ENCODE measurements at regions not wholly inside any gene's neighbourhood (a gene's known extent, or its start where the extent isn't known, plus 50 kb on each side); places are given as distances from the start of the nearest gene placed in this dataset.

GRCh38 chr1:55958498-55958897 is 620.9 kb downstream of the PLPP3 start:
- H3K4me1 ChIP-seq (ENCODE audit: low read length), result no peaks in the 10 kb centered on the region
- H3K4me2 ChIP-seq (ENCODE audit: low read length), result no peak overlapping the region

GRCh38 chr1:55957276-55957675 is 622.1 kb downstream of the PLPP3 start:
- Histone ChIP-seq H3K79me2 (ENCODE audit: low read length) (no peaks in the 10 kb centered on the region), H3K9ac (ENCODE audit: low read length) (no peak overlapping the region), H3K27me3 (ENCODE audit: low read depth, low read length) (no peaks in the 10 kb centered on the region), H3K27ac (ENCODE audit: low read length) (no peak overlapping the region), H4K20me1 (ENCODE audit: insufficient read depth, low read length) (no peaks in the 10 kb centered on the region), H3K9me3 (ENCODE audit: insufficient read depth, low read length) (no peaks in the 10 kb centered on the region), H3K4me3 (ENCODE audit: low read length) (no peak overlapping the region), H3K4me1 (ENCODE audit: low read length) (no peaks in the 10 kb centered on the region), H2AFZ (ENCODE audit: low read depth, low read length) (no peak overlapping the region), H3K36me3 (replicated peaks; ENCODE audit: low read depth, low read length) (no peaks in the 10 kb centered on the region), H3K4me2 (ENCODE audit: low read length) (no peak overlapping the region)
- no peak for TF ChIP-seq EZH2phosphoT487 (IDR thresholded peaks at IDR 0.05; ENCODE audit: low read depth)
- no peak for TF ChIP-seq CTCF (IDR thresholded peaks at IDR 0.05; ENCODE audit: low read depth, low read length)

More at GRCh38 chr1:55958498-55958897, 620.9 kb downstream of the PLPP3 start:
- Histone ChIP-seq H3K4me3 (ENCODE audit: low read length) (no peak overlapping the region), H3K27ac (ENCODE audit: low read length) (no peak overlapping the region), H4K20me1 (ENCODE audit: insufficient read depth, low read length) (no peaks in the 10 kb centered on the region), H3K9me3 (ENCODE audit: insufficient read depth, low read length) (no peaks in the 10 kb centered on the region), H3K36me3 (replicated peaks; ENCODE audit: low read depth, low read length) (no peaks in the 10 kb centered on the region), H3K27me3 (ENCODE audit: low read depth, low read length) (no peaks in the 10 kb centered on the region), H2AFZ (ENCODE audit: low read depth, low read length) (no peak overlapping the region), H3K9ac (ENCODE audit: low read length) (no peak overlapping the region), H3K79me2 (ENCODE audit: low read length) (no peaks in the 10 kb centered on the region)
- no peak for TF ChIP-seq CTCF (IDR thresholded peaks at IDR 0.05; ENCODE audit: low read depth, low read length)

GRCh38 chr1:55955016-55955621 is 624.2 kb downstream of the PLPP3 start:
- no peak overlapping the region for H2AFZ ChIP-seq (ENCODE audit: low read depth, low read length)
- H3K4me3 ChIP-seq (ENCODE audit: low read length), result no peak overlapping the region
- no peaks in the 10 kb centered on the region for H3K9me3 ChIP-seq (ENCODE audit: insufficient read depth, low read length)
- TF ChIP-seq EZH2phosphoT487 (IDR thresholded peaks at IDR 0.05; ENCODE audit: low read depth) (no peak), CTCF (IDR thresholded peaks at IDR 0.05; ENCODE audit: low read depth, low read length) (no peak)
- no peaks in the 10 kb centered on the region for H3K79me2 ChIP-seq (ENCODE audit: low read length)
- no peak overlapping the region for H3K27ac ChIP-seq (ENCODE audit: low read length)
- no peak overlapping the region for H3K4me2 ChIP-seq (ENCODE audit: low read length)
- no peaks in the 10 kb centered on the region for H3K4me1 ChIP-seq (ENCODE audit: low read length)
- no peaks in the 10 kb centered on the region for H3K27me3 ChIP-seq (ENCODE audit: low read depth, low read length)
- H3K36me3 ChIP-seq (replicated peaks; ENCODE audit: low read depth, low read length), result no peaks in the 10 kb centered on the region
- H3K9ac ChIP-seq (ENCODE audit: low read length), result no peak overlapping the region
- H4K20me1 ChIP-seq (ENCODE audit: insufficient read depth, low read length), result no peaks in the 10 kb centered on the region

- H3K9me3 ChIP-seq (ENCODE audit: insufficient read depth, low read length), result no peaks in the 10 kb centered on the region
- no peaks in the 10 kb centered on the region for H3K36me3 ChIP-seq (replicated peaks; ENCODE audit: low read depth, low read length)
- no peak overlapping the region for H3K4me2 ChIP-seq (ENCODE audit: low read length)
- H3K27ac ChIP-seq (ENCODE audit: low read length), result no peak overlapping the region
- H2AFZ ChIP-seq (ENCODE audit: low read depth, low read length), result no peak overlapping the region
- TF ChIP-seq EZH2phosphoT487 (IDR thresholded peaks at IDR 0.05; ENCODE audit: low read depth), result no peak
- no peak for TF ChIP-seq CTCF (IDR thresholded peaks at IDR 0.05; ENCODE audit: low read depth, low read length)
- H3K4me3 ChIP-seq (ENCODE audit: low read length), result no peak overlapping the region
- no peaks in the 10 kb centered on the region for H3K79me2 ChIP-seq (ENCODE audit: low read length)
- H4K20me1 ChIP-seq (ENCODE audit: insufficient read depth, low read length), result no peaks in the 10 kb centered on the region
- H3K27me3 ChIP-seq (ENCODE audit: low read depth, low read length), result no peaks in the 10 kb centered on the region
- H3K4me1 ChIP-seq (ENCODE audit: low read length), result no peaks in the 10 kb centered on the region
- H3K9ac ChIP-seq (ENCODE audit: low read length), result no peak overlapping the region
Measured at GRCh38 chr1:55951291-55951690, 628.1 kb downstream of the PLPP3 start.

All from OCI-LY3 (cell line).